ENCODE measurements at regions not wholly inside any gene's neighbourhood (a gene's known extent, or its start where the extent isn't known, plus 50 kb on each side); places are given as distances from the start of the nearest gene placed in this dataset.

DNA sequence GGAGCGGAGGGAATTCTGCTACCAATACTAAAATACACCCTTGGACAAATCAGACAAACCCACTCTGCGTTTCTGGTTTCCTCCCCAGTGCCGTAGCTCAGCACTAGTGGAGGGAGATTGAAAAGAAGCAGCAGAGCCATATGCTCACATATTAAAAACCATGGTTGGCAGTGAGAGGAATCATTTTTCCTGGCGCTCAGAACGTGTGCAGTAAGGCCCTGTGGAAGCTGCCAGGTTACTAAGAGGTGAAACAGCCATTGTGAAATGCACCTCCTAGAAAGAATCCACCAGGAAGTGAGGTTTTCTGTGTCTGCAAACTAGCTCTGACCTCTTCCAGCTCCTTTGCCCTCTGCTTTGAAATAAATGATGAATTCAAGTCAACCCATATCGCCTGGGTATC is 177.2 kb downstream of the ERCC6L2 start:
- no peak for TF ChIP-seq POLR2A (IDR thresholded peaks at IDR 0.05)
- TF ChIP-seq, protein P1, sequence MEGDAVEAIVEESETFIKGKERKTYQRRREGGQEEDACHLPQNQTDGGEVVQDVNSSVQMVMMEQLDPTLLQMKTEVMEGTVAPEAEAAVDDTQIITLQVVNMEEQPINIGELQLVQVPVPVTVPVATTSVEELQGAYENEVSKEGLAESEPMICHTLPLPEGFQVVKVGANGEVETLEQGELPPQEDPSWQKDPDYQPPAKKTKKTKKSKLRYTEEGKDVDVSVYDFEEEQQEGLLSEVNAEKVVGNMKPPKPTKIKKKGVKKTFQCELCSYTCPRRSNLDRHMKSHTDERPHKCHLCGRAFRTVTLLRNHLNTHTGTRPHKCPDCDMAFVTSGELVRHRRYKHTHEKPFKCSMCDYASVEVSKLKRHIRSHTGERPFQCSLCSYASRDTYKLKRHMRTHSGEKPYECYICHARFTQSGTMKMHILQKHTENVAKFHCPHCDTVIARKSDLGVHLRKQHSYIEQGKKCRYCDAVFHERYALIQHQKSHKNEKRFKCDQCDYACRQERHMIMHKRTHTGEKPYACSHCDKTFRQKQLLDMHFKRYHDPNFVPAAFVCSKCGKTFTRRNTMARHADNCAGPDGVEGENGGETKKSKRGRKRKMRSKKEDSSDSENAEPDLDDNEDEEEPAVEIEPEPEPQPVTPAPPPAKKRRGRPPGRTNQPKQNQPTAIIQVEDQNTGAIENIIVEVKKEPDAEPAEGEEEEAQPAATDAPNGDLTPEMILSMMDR (IDR thresholded peaks at IDR 0.05): no peak
- no peak for TF ChIP-seq POLR2AphosphoS5 (IDR thresholded peaks at IDR 0.05)
- TF ChIP-seq EP300 (IDR thresholded peaks at IDR 0.05; ENCODE audit: low read depth): no peak
